Stimulated activated CD8-positive, alpha-beta memory T cell treated with anti-CD3 and anti-CD28 coated beads, Interleukin-4, amount 100 ng/mL, for 48 hours (primary cell): ENCODE measurements at regions not wholly inside any gene's neighbourhood (a gene's known extent, or its start where the extent isn't known, plus 50 kb on each side); places are given as distances from the start of the nearest gene placed in this dataset.
"Not testable (repeated sequence)": the region's sequence is repeated elsewhere in the genome, so short reads cannot be mapped to it uniquely, and the experiment has no call there.

ENCODE experiments used
- DNase-seq: peaks from one replicate; pipeline ENCODE4 v3.0.0-alpha.2; 2020

GRCh38 chr2:88396209-88396608 lies 56.3 kb downstream of the FOXI3 start:
- no peak for DNase-seq

- no peak for DNase-seq
Observed at GRCh38 chr2:88377641-88377991, 74.9 kb downstream of the FOXI3 start.

- no peak for DNase-seq
Observed at GRCh38 chr2:88372042-88372441, 80.5 kb downstream of the FOXI3 start.

GRCh38 chr2:88365408-88365807 lies 87.1 kb downstream of the FOXI3 start:
- not testable (repeated sequence) for DNase-seq

- no peak for DNase-seq
Observed at GRCh38 chr2:88355486-88355885, 97.0 kb downstream of the FOXI3 start.

GRCh38 chr2:88351249-88351601 lies 101.3 kb downstream of the FOXI3 start:
- no peak for DNase-seq

- peak; percentile 86 for DNase-seq
Observed at GRCh38 chr2:88350331-88351248, 101.9 kb downstream of the FOXI3 start.

GRCh38 chr2:88345842-88346241 lies 106.7 kb downstream of the FOXI3 start:
- no peak for DNase-seq

- no peak for DNase-seq
Observed at GRCh38 chr2:88342749-88343148, 109.7 kb downstream of the FOXI3 start.

GRCh38 chr2:88334418-88334817 lies 118.1 kb downstream of the FOXI3 start:
- DNase-seq = no peak

- DNase-seq = no peak
Observed at GRCh38 chr2:88331239-88331638, 121.3 kb downstream of the FOXI3 start.

- no peak for DNase-seq
Observed at GRCh38 chr2:88329815-88330603, 122.5 kb downstream of the FOXI3 start.

- no peak for DNase-seq
Observed at GRCh38 chr2:88321449-88322248, 130.8 kb downstream of the FOXI3 start.

- no peak for DNase-seq
Observed at GRCh38 chr2:88320076-88320773, 132.3 kb downstream of the FOXI3 start.

GRCh38 chr2:88318956-88319330 lies 133.6 kb downstream of the FOXI3 start:
- DNase-seq = no peak

- DNase-seq = no peak
Observed at GRCh38 chr2:88318071-88318955, 134.2 kb downstream of the FOXI3 start.

- no peak for DNase-seq
Observed at GRCh38 chr2:88310787-88311186, 140.6 kb downstream of the THNSL2 start.

- peak; percentile 26 for DNase-seq
Observed at GRCh38 chr2:88307817-88308216, 137.7 kb downstream of the THNSL2 start.

- DNase-seq = no peak
Observed at GRCh38 chr2:88303865-88304264, 133.7 kb downstream of the THNSL2 start.

- no peak for DNase-seq
Observed at GRCh38 chr2:88296247-88296646, 126.1 kb downstream of the THNSL2 start.

- DNase-seq = no peak
Observed at GRCh38 chr2:88283886-88284592, 113.9 kb downstream of the THNSL2 start.
